OCI-LY7 (cell line): ENCODE measurements at regions not wholly inside any gene's neighbourhood (a gene's known extent, or its start where the extent isn't known, plus 50 kb on each side); places are given as distances from the start of the nearest gene placed in this dataset.

Experiments
- BruUV-seq: library from RNA; stranded (reverse); fragments of 400-500 nt; replicated peaks from 2 replicates; lab custom pipeline; 2021; lab: Mats Ljungman, UMichigan
- CTCF ChIA-PET: fragments of 300-600 bp; sonication (Branson Sonifier 250); formaldehyde crosslinking; loops from one replicate; lab custom pipeline; 2022; ENCODE audit warnings: antibody characterized with exemption; ENCODE audit not compliant: unreplicated experiment; lab: Charles Lee
- POLR2A ChIA-PET: fragments of 300-600 bp; sonication (Branson Sonifier 250); formaldehyde crosslinking; loops from one replicate; lab custom pipeline; 2022; ENCODE audit warnings: antibody characterized with exemption; lab: Charles Lee
- DNase-seq: peaks from one replicate; pipeline ENCODE4 v3.0.0-alpha.2; 2015; ENCODE audit warnings: low spot score
- H2AFZ ChIP-seq: fragments of 200-600 bp; sonication (generic), shearing (Covaris generic); 2 replicates; pipeline ENCODE4 v1.6.1; 2014; ENCODE audit warnings: mild to moderate bottlenecking, antibody characterized with exemption, low read length, moderate library complexity
- H3K27ac ChIP-seq: fragments of 200-600 bp; sonication (generic); 2 replicates; pipeline ENCODE4 v1.5.1; 2014; ENCODE audit warnings: mixed run types, low read depth, mild to moderate bottlenecking, moderate library complexity, low read length, inconsistent platforms; ENCODE audit not compliant: poor library complexity, severe bottlenecking
- H3K36me3 ChIP-seq: fragments of 200-600 bp; sonication (generic); 2 replicates; pipeline ENCODE4 v1.6.1; 2014; ENCODE audit warnings: mild to moderate bottlenecking, antibody characterized with exemption, low read length, moderate library complexity, mixed read lengths; ENCODE audit not compliant: insufficient read depth
- H3K4me1 ChIP-seq: fragments of 200-600 bp; sonication (generic); 2 replicates; pipeline ENCODE4 v1.5.1; 2014; ENCODE audit warnings: mild to moderate bottlenecking, low read length; ENCODE audit not compliant: insufficient read depth, poor library complexity, severe bottlenecking
- H3K4me2 ChIP-seq: fragments of 200-600 bp; sonication (generic); 2 replicates; pipeline ENCODE4 v1.6.1; 2014; ENCODE audit warnings: mild to moderate bottlenecking, low read length
- H3K4me3 ChIP-seq: fragments of 200-600 bp; sonication (generic); 2 replicates; pipeline ENCODE4 v1.5.1; 2014; ENCODE audit warnings: mild to moderate bottlenecking, low read depth, low read length; ENCODE audit not compliant: poor library complexity, severe bottlenecking
- H3K79me2 ChIP-seq: fragments of 200-600 bp; sonication (generic); 2 replicates; pipeline ENCODE4 v1.6.1; 2016; ENCODE audit warnings: low read depth, mild to moderate bottlenecking, low read length, moderate library complexity, mixed read lengths; ENCODE audit not compliant: insufficient read depth
- H3K9me2 ChIP-seq: fragments of 200-600 bp; sonication (generic); 2 replicates; pipeline ENCODE4 v1.6.1; 2016; ENCODE audit warnings: mild to moderate bottlenecking, low read length, mixed read lengths; ENCODE audit not compliant: insufficient read depth
- H3K9me3 ChIP-seq: fragments of 200-600 bp; sonication (generic); 2 replicates; pipeline ENCODE4 v1.6.1; 2014; ENCODE audit warnings: mild to moderate bottlenecking, mixed run types, low read length, mixed read lengths
- H4K20me1 ChIP-seq: fragments of 200-600 bp; sonication (generic); 2 replicates; pipeline ENCODE4 v1.6.1; 2014; ENCODE audit warnings: mild to moderate bottlenecking, antibody characterized with exemption, low read length, moderate library complexity, mixed read lengths; ENCODE audit not compliant: insufficient read depth
- EZH2phosphoT487 ChIP-seq: fragments of 200-600 bp; sonication (generic); IDR thresholded peaks from 2 replicates; pipeline ENCODE4 v1.6.1; 2018; ENCODE audit warnings: low read depth, borderline replicate concordance, mild to moderate bottlenecking, mixed run types, antibody characterized with exemption, low read length, moderate library complexity, mixed read lengths
- intact Hi-C: fragments of 100-400 bp; cut with micrococcal nuclease; formaldehyde crosslinking; loops from one replicate; pipeline ENCODE4 v1.10.0; 2022; ENCODE audit not compliant: unreplicated experiment
- TF ChIP-seq, protein P1 (sequence below): fragments of 200-600 bp; sonication (generic); conservative IDR thresholded peaks from 2 replicates; pipeline ENCODE4 v1.5.1; 2014; ENCODE audit warnings: mild to moderate bottlenecking, antibody characterized with exemption, low read length, moderate library complexity, mixed read lengths

- ChIA-PET POLR2A (no interaction called here), CTCF (no interaction called here)
- no peaks in the 10 kb centered on the region for H3K36me3 ChIP-seq
- no peak overlapping the region for H2AFZ ChIP-seq
- H3K4me3 ChIP-seq, result no peak overlapping the region
- no peaks in the 10 kb centered on the region for H4K20me1 ChIP-seq
- DNase-seq, result no peak
- no peak overlapping the region for H3K27ac ChIP-seq
- TF ChIP-seq EZH2phosphoT487, result no peak
- TF ChIP-seq, protein P1, sequence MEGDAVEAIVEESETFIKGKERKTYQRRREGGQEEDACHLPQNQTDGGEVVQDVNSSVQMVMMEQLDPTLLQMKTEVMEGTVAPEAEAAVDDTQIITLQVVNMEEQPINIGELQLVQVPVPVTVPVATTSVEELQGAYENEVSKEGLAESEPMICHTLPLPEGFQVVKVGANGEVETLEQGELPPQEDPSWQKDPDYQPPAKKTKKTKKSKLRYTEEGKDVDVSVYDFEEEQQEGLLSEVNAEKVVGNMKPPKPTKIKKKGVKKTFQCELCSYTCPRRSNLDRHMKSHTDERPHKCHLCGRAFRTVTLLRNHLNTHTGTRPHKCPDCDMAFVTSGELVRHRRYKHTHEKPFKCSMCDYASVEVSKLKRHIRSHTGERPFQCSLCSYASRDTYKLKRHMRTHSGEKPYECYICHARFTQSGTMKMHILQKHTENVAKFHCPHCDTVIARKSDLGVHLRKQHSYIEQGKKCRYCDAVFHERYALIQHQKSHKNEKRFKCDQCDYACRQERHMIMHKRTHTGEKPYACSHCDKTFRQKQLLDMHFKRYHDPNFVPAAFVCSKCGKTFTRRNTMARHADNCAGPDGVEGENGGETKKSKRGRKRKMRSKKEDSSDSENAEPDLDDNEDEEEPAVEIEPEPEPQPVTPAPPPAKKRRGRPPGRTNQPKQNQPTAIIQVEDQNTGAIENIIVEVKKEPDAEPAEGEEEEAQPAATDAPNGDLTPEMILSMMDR, result no peak
- H3K4me1 ChIP-seq, result no peaks in the 10 kb centered on the region
- intact Hi-C loops, result no loop called here
- H3K4me2 ChIP-seq, result no peak overlapping the region
- H3K79me2 ChIP-seq, result no peaks in the 10 kb centered on the region
- H3K9me3 ChIP-seq, result no peaks in the 10 kb centered on the region
- H3K9me2 ChIP-seq, result no peaks in the 10 kb centered on the region
- BruUV-seq, result no TSS peak
These were observed 84.0 kb upstream of the PTPRR start for GRCh38 chr12:71004578-71004977.

DNA sequence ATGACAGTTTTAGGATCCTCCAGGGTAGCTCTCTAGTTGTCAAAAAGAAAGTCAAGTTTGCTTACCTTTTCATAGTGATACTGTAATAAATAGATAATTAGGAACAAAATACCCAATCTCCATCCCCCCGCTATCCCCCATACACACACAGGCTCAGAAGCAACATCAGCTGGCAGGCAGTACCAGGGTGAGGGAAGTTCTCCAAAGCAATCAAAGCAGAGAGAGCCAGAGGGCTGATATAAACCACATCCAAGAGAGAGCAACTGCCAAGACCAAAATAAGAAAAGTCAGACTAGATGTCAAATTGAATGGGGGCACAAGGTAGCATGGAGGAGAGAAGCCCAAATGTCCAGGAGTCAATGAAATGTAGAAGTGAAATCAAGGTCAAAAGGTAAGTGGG, 80.2 kb upstream of the PTPRR start:
- ChIA-PET POLR2A (no interaction called here), CTCF (no interaction called here)
- H3K4me3 ChIP-seq, result no peak overlapping the region
- no TSS peak for BruUV-seq
- no peaks in the 10 kb centered on the region for H4K20me1 ChIP-seq
- H3K9me2 ChIP-seq, result no peaks in the 10 kb centered on the region
- H3K4me2 ChIP-seq, result no peak overlapping the region
- TF ChIP-seq, protein P1, result no peak
- no peak overlapping the region for H3K27ac ChIP-seq
- H2AFZ ChIP-seq, result no peak overlapping the region
- DNase-seq, result no peak
- no peaks in the 10 kb centered on the region for H3K4me1 ChIP-seq
- no peaks in the 10 kb centered on the region for H3K79me2 ChIP-seq
- intact Hi-C loops, result no loop called here
- H3K36me3 ChIP-seq, result no peaks in the 10 kb centered on the region
- no peaks in the 10 kb centered on the region for H3K9me3 ChIP-seq

- Histone ChIP-seq H3K36me3 (no peaks in the 10 kb centered on the region), H3K9me3 (no peaks in the 10 kb centered on the region), H3K4me3 (no peak overlapping the region), H3K9me2 (no peaks in the 10 kb centered on the region), H3K27ac (no peak overlapping the region), H2AFZ (no peak overlapping the region), H3K4me1 (no peaks in the 10 kb centered on the region), H3K79me2 (no peaks in the 10 kb centered on the region), H4K20me1 (no peaks in the 10 kb centered on the region), H3K4me2 (no peak overlapping the region)
- TF ChIP-seq, protein P1, result no peak
- TF ChIP-seq EZH2phosphoT487, result no peak
- intact Hi-C loops, result no loop called here
- DNase-seq, result no peak
- CTCF ChIA-PET, result no interaction called here
- no TSS peak for BruUV-seq
- POLR2A ChIA-PET, result no interaction called here
These were observed 79.7 kb upstream of the PTPRR start for GRCh38 chr12:71000255-71000654.
